Upper lobe of right lung (tissue), 1 donor: ENCODE measurements at regions not wholly inside any gene's neighbourhood (a gene's known extent, or its start where the extent isn't known, plus 50 kb on each side); places are given as distances from the start of the nearest gene placed in this dataset.

Experiments
- ATAC-seq: fragments of 200-7000 bp; cut with Tn5 transposase; one replicate; pipeline ENCODE4 v1.9.1; 2020; ENCODE audit warnings: mild to moderate bottlenecking, moderate library complexity
- DNase-seq: peaks from one replicate; pipeline ENCODE4 v3.0.0-alpha.2; 2020
- H3K27ac ChIP-seq: fragments of 200-600 bp; one replicate; pipeline ENCODE4 v1.8.0; 2022
- H3K27me3 ChIP-seq: fragments of 200-600 bp; one replicate; pipeline ENCODE4 v1.8.0; 2022; ENCODE audit warnings: mild to moderate bottlenecking
- H3K36me3 ChIP-seq: fragments of 200-600 bp; one replicate; pipeline ENCODE4 v1.8.0; 2022
- H3K4me1 ChIP-seq: fragments of 200-600 bp; one replicate; pipeline ENCODE4 v1.8.0; 2022
- H3K4me3 ChIP-seq: fragments of 200-600 bp; one replicate; pipeline ENCODE4 v1.8.0; 2022; ENCODE audit warnings: mild to moderate bottlenecking
- H3K9me3 ChIP-seq: fragments of 200-600 bp; one replicate; pipeline ENCODE4 v1.8.0; 2022
- intact Hi-C: fragments of 100-400 bp; cut with DNase I; formaldehyde crosslinking; loops from one replicate; pipeline ENCODE4 v1.11.0; 2022
- TF ChIP-seq, protein P1 (sequence below): fragments of 200-600 bp; IDR thresholded peaks from one replicate; pipeline ENCODE4 v1.8.0; 2022; ENCODE audit warnings: antibody characterized with exemption
- donor health status: DM: no; HTN: yes; CAD: no; lungs with severe emphysema.

DNA sequence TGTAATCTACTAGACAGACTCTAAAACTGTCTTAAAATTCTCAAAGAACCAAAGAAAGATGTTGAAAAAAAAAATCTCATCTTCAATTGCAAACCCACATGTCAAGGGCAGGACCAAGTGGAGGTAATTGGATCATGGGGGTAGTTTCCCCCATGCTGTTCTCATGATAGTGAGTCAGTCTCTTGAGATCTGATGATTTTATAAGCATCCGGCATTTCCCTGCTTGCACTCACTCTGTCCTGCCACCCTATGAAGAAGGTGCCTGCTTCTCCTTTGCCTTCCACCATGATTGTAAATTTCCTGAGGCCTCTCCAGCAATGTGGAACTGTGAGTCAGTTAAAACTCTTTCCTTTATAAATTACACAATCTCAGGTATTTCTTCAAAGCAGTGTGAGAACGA, 257.0 kb downstream of the HHIPL2 start:
- intact Hi-C loops = no loop called here
- ATAC-seq (no peak), DNase-seq (no peak)
- Histone ChIP-seq H3K36me3 (no peaks in the 10 kb centered on the region), H3K4me1 (no peaks in the 10 kb centered on the region), H3K27me3 (no peaks in the 10 kb centered on the region), H3K9me3 (no peaks in the 10 kb centered on the region), H3K4me3 (no peak overlapping the region), H3K27ac (no peak overlapping the region)
- TF ChIP-seq, protein P1, sequence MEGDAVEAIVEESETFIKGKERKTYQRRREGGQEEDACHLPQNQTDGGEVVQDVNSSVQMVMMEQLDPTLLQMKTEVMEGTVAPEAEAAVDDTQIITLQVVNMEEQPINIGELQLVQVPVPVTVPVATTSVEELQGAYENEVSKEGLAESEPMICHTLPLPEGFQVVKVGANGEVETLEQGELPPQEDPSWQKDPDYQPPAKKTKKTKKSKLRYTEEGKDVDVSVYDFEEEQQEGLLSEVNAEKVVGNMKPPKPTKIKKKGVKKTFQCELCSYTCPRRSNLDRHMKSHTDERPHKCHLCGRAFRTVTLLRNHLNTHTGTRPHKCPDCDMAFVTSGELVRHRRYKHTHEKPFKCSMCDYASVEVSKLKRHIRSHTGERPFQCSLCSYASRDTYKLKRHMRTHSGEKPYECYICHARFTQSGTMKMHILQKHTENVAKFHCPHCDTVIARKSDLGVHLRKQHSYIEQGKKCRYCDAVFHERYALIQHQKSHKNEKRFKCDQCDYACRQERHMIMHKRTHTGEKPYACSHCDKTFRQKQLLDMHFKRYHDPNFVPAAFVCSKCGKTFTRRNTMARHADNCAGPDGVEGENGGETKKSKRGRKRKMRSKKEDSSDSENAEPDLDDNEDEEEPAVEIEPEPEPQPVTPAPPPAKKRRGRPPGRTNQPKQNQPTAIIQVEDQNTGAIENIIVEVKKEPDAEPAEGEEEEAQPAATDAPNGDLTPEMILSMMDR = no peak

DNA sequence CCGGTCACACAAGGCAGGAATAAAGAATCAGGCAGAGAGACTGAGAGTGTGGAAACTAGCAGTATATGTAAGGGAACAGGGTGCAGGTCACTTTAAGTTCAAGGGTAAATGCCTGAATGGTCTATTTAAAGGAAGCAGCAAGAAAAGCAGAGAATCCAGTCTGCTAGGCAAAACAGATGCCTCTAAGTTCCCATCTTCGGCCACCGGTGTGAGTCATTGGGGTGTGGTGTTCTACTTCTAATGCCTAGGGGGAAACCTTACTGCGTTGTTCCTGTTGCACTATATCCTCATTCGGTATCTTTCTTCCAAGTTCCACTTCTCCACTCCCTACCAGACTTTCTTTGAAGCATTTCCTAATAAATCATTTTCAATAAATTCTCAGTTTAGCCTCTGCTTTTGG, 259.9 kb downstream of the HHIPL2 start:
- no peak for ATAC-seq

DNA sequence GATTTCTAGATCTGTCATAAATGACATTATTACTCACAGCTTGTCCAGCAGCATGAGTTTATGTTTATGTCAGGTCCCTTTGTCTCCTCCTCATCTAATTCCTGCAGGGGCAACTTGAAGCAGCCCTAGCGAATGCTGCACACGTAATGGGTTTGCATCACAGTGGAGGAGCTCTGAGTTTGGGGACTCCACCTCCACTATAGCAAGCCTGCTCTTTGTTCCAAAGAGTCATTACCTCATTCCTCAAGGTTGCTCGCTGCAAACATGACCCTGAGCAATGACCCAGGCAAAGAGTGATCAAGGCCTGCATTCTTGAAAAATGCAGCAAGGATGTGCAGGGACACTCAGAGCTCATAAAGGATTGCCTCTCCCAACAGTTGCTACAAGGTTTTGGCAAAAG, 261.9 kb downstream of the HHIPL2 start:
- H3K4me3 ChIP-seq = no peak overlapping the region
- H3K9me3 ChIP-seq = no peaks in the 10 kb centered on the region
- no peaks in the 10 kb centered on the region for H3K27me3 ChIP-seq
- ATAC-seq (no peak), DNase-seq (no peak)
- TF ChIP-seq, protein P1 = no peak
- no peaks in the 10 kb centered on the region for H3K36me3 ChIP-seq
- no peaks in the 10 kb centered on the region for H3K4me1 ChIP-seq
- no peak overlapping the region for H3K27ac ChIP-seq
- intact Hi-C loops = no loop called here

More for the DNA sequence above, 259.9 kb downstream of the HHIPL2 start:
- Histone ChIP-seq H3K9me3 (no peaks in the 10 kb centered on the region), H3K4me3 (no peak overlapping the region), H3K27ac (no peak overlapping the region), H3K36me3 (no peaks in the 10 kb centered on the region), H3K4me1 (no peaks in the 10 kb centered on the region), H3K27me3 (no peaks in the 10 kb centered on the region)
- TF ChIP-seq, protein P1 = no peak
- no peak for DNase-seq
- intact Hi-C loops = no loop called here

DNA sequence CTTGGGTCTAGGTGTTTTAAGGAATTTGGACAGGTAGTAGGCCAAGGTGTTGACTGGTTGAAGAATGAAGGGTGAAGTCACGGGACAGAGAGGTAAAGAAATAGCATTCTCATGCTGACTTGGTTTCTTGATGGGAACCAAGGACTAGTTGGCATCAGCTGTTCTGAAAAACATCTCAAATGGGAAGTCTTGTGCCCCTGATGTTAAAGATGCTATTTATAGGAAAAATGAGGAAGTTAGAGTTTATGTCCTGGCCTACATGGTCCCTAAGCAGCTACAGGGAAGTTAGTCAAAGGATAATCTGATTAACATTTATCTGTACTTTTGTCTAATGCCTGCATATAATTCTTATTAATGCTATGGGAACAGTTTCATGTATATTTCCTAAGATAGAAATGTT, 262.4 kb downstream of the HHIPL2 start:
- H3K4me1 ChIP-seq = no peaks in the 10 kb centered on the region
- H3K4me3 ChIP-seq = no peak overlapping the region
- no peaks in the 10 kb centered on the region for H3K27me3 ChIP-seq
- DNase-seq (no peak), ATAC-seq (no peak)
- intact Hi-C loops = no loop called here
- TF ChIP-seq, protein P1 = no peak
- no peaks in the 10 kb centered on the region for H3K36me3 ChIP-seq
- H3K27ac ChIP-seq = no peak overlapping the region
- H3K9me3 ChIP-seq = no peaks in the 10 kb centered on the region

DNA sequence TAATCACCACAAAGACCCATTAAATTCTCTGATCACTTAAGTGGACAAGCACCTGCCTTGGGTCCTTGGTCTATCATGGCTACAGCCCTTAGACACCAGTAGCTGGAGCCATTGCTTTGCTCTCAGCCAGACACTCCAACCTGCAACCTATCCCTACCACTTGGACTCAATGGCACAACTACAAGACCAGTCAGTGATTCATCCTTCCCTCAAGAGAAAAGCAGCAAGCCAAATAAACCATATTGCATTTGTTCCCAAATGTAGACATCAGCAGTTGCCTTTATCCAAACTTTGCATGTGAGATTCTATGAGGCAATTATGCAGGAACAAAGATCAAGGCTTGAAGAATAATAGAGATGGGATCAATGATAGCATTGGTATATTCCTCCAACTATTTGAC, 263.4 kb downstream of the HHIPL2 start:
- TF ChIP-seq, protein P1 = no peak
- H3K27me3 ChIP-seq = no peaks in the 10 kb centered on the region
- DNase-seq (no peak), ATAC-seq (no peak)
- no peaks in the 10 kb centered on the region for H3K4me1 ChIP-seq
- no peak overlapping the region for H3K27ac ChIP-seq
- no peaks in the 10 kb centered on the region for H3K36me3 ChIP-seq
- intact Hi-C loops = no loop called here
- H3K4me3 ChIP-seq = no peak overlapping the region
- no peaks in the 10 kb centered on the region for H3K9me3 ChIP-seq

DNA sequence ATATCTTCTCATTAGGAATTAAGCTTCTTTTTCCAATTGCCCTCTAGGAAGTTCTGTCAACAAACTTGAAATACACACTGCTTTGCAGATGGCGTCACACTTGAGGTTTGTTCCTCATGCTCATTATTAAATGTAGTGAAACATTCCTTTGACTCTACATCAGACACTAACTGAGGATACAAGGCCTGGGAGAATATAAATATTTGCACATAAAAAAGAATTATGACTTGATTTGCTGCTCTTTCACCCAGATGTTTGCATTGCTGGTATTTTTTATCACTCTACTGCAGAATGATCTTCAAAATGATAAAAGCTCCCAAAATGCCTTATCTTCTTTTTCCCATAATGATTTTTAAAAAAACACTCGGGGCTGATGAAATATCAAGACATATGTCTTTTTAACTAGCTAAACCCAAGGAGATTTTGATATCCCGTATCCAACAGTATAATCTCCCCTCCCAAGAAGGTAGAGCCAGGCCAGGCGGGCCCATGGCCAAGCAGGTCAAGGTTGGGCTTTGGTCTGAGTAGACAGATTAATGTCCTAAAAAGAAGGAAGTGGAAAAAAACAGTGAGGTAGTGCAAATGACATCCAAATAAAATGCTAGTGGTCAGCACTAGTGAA, 264.6 kb downstream of the HHIPL2 start:
- TF ChIP-seq, protein P1 = no peak
- no peak for DNase-seq
- H3K27me3 ChIP-seq = no peaks in the 10 kb centered on the region
- ATAC-seq = no peak
- no peak overlapping the region for H3K4me3 ChIP-seq
- no peaks in the 10 kb centered on the region for H3K4me1 ChIP-seq
- H3K36me3 ChIP-seq = no peaks in the 10 kb centered on the region
- H3K27ac ChIP-seq = no peak overlapping the region
- intact Hi-C loops = no loop called here
- H3K9me3 ChIP-seq = no peaks in the 10 kb centered on the region
